ENCODE measurements at regions not wholly inside any gene's neighbourhood (a gene's known extent, or its start where the extent isn't known, plus 50 kb on each side); places are given as distances from the start of the nearest gene placed in this dataset.

GRCh38 chr16:73599870-73600269, 551.9 kb upstream of the ZFHX3 start:
- intact Hi-C loops (cut with micrococcal nuclease), result no loop called here
- no TSS peak for BruUV-seq (replicated peaks)

More at GRCh38 chr16:73599870-73600269, 551.9 kb upstream of the ZFHX3 start:
- no peak overlapping the region for H3K4me3 ChIP-seq (ENCODE audit: insufficient read depth, low read depth, low read length)
- in situ Hi-C loops (cut with MboI; ENCODE audit: low sequenced_read_pairs) (no loop called here), dilution Hi-C loops (cut with HindIII; ENCODE audit: low sequenced_read_pairs, unreplicated experiment) (no loop called here)
- no peaks in the 10 kb centered on the region for H3K36me3 ChIP-seq (ENCODE audit: control insufficient read depth, insufficient read depth, low read length)
- H2AK5ac ChIP-seq (ENCODE audit: low read depth, low read length), result no peak overlapping the region
- no peak overlapping the region for H4K91ac ChIP-seq (ENCODE audit: insufficient read depth, low read depth, low read length)
- TF ChIP-seq MAZ (IDR thresholded peaks at IDR 0.05; ENCODE audit: borderline replicate concordance, low read depth, low read length) (no peak), CHD1 (IDR thresholded peaks at IDR 0.05; ENCODE audit: low read depth, low read length) (no peak), POLR2A (IDR thresholded peaks at IDR 0.05; ENCODE audit: low read depth, low read length) (no peak), RCOR1 (IDR thresholded peaks at IDR 0.05; ENCODE audit: insufficient replicate concordance, low read length) (no peak), MAFK (IDR thresholded peaks at IDR 0.05; ENCODE audit: low read depth, low read length) (no peak), MXI1 (IDR thresholded peaks at IDR 0.05; ENCODE audit: borderline replicate concordance, low read depth, low read length) (no peak), CEBPB (IDR thresholded peaks at IDR 0.05; ENCODE audit: low read depth, low read length) (no peak), USF2 (IDR thresholded peaks at IDR 0.05; ENCODE audit: low read depth, low read length) (no peak), RAD21 (IDR thresholded peaks at IDR 0.05; ENCODE audit: low read length) (no peak), SMC3 (IDR thresholded peaks at IDR 0.05; ENCODE audit: low read depth, low read length) (no peak), ELK1 (IDR thresholded peaks at IDR 0.05; ENCODE audit: borderline replicate concordance, low read depth, low read length) (no peak), BHLHE40 (IDR thresholded peaks at IDR 0.05; ENCODE audit: low read depth, low read length) (no peak), NFE2L2 (IDR thresholded peaks at IDR 0.05; ENCODE audit: low read depth, low read length) (no peak)
- no peak overlapping the region for H2AFZ ChIP-seq (replicated peaks; ENCODE audit: low read length, poor library complexity)
- no peak overlapping the region for H2BK20ac ChIP-seq (ENCODE audit: low read depth, low read length)
- no peaks in the 10 kb centered on the region for H3K27me3 ChIP-seq (ENCODE audit: control insufficient read depth, insufficient read depth, low read length)
- no peaks in the 10 kb centered on the region for H3K9me1 ChIP-seq (ENCODE audit: insufficient read depth, low read length)
- peaks cover 11% of the 10 kb centered on the region for H3K9me3 ChIP-seq (ENCODE audit: control insufficient read depth, insufficient read depth, low read length)
- H3K79me1 ChIP-seq (ENCODE audit: low read depth in 1 of 2, low read length in 2 of 2), result no peaks in the 10 kb centered on the region
- no peak overlapping the region for H2BK15ac ChIP-seq (ENCODE audit: low read depth, low read length)
- DNase-seq (no peak), ATAC-seq (ENCODE audit: low read depth) (no peak)
- H3K4me1 ChIP-seq (ENCODE audit: control insufficient read depth, insufficient read depth, low read length), result no peaks in the 10 kb centered on the region
- H3K18ac ChIP-seq (ENCODE audit: low read depth, low read length), result no peak overlapping the region
- ChIA-PET CTCF (interaction anchor here (0.6 kb wide), 1 partner anchor 384 kb away, joined by 7 read pairs; no protein-coding TSS in a partner anchor), POLR2A (ENCODE audit: unreplicated experiment) (no interaction called here)
- H2BK5ac ChIP-seq (ENCODE audit: low read depth, low read length, poor library complexity, severe bottlenecking), result no peak overlapping the region
- H3K4ac ChIP-seq (ENCODE audit: low read depth, low read length), result no peak overlapping the region
- no peak overlapping the region for H3K14ac ChIP-seq (replicated peaks; ENCODE audit: low read depth, low read length)
- H4K20me1 ChIP-seq (ENCODE audit: insufficient read depth, low read length), result no peaks in the 10 kb centered on the region
- H3K4me2 ChIP-seq (ENCODE audit: low read depth, low read length), result no peak overlapping the region
- H3K27ac ChIP-seq (ENCODE audit: insufficient read depth, low read length), result no peak overlapping the region
- no peak overlapping the region for H2AK9ac ChIP-seq (replicated peaks; ENCODE audit: low read depth, low read length, poor library complexity)
- no peak overlapping the region for H3K9ac ChIP-seq (ENCODE audit: low read depth, low read length)
- WGBS, 2 experiments (ENCODE audit: extremely low coverage in 2 of 2, insufficient read length in 1 of 2), result no CpG with 5 or more reads among the region's 2 CpGs
- no peak overlapping the region for H3K56ac ChIP-seq (ENCODE audit: extremely low read depth, insufficient read depth, low read length)
- no peak overlapping the region for H4K8ac ChIP-seq (ENCODE audit: low read depth in 2 of 2, low read length in 2 of 2)
- H3K23ac ChIP-seq (ENCODE audit: low read depth, low read length), result no peak overlapping the region
- no peak overlapping the region for H2BK120ac ChIP-seq (ENCODE audit: low read depth, low read length)
- no peak overlapping the region for H4K5ac ChIP-seq (ENCODE audit: low read depth, low read length)
